ENCODE measurements at regions not wholly inside any gene's neighbourhood (a gene's known extent, or its start where the extent isn't known, plus 50 kb on each side); places are given as distances from the start of the nearest gene placed in this dataset.
A peak's percentile ranks its signal among the peaks of the same experiment; 100 is the strongest.

GRCh38 chr4:160129439-160129838, 1026.6 kb downstream of the RAPGEF2 start:
- ChIA-PET CTCF (no interaction called here), POLR2A (no interaction called here)
- DNase-seq (ENCODE audit: low read depth, low spot score) (no peak), ATAC-seq (peak; percentile 68; the same call in 1 of the 2 replicates)
- H3K27ac ChIP-seq (ENCODE audit: low read length), result no peak overlapping the region
- no TSS peak for BruUV-seq (replicated peaks)
- H3K9me3 ChIP-seq (ENCODE audit: control insufficient read depth, insufficient read depth, low read depth, low read length), result no peaks in the 10 kb centered on the region
- no peaks in the 10 kb centered on the region for H3K36me3 ChIP-seq (ENCODE audit: control insufficient read depth, insufficient read depth, low read length)
- TF ChIP-seq, protein P1, sequence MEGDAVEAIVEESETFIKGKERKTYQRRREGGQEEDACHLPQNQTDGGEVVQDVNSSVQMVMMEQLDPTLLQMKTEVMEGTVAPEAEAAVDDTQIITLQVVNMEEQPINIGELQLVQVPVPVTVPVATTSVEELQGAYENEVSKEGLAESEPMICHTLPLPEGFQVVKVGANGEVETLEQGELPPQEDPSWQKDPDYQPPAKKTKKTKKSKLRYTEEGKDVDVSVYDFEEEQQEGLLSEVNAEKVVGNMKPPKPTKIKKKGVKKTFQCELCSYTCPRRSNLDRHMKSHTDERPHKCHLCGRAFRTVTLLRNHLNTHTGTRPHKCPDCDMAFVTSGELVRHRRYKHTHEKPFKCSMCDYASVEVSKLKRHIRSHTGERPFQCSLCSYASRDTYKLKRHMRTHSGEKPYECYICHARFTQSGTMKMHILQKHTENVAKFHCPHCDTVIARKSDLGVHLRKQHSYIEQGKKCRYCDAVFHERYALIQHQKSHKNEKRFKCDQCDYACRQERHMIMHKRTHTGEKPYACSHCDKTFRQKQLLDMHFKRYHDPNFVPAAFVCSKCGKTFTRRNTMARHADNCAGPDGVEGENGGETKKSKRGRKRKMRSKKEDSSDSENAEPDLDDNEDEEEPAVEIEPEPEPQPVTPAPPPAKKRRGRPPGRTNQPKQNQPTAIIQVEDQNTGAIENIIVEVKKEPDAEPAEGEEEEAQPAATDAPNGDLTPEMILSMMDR (IDR thresholded peaks at IDR 0.05), result no peak
- TF ChIP-seq POLR2AphosphoS5 (IDR thresholded peaks at IDR 0.05; ENCODE audit: low read depth, low read length) (no peak), REST (IDR thresholded peaks at IDR 0.05; ENCODE audit: insufficient read depth in 1 of 2, low read depth in 2 of 2, low read length in 1 of 2) (no peak), TCF7L2 (IDR thresholded peaks at IDR 0.05; ENCODE audit: low read depth, low read length) (no peak), SIN3A (IDR thresholded peaks at IDR 0.05; ENCODE audit: borderline replicate concordance, insufficient read depth, low read depth, low read length) (no peak)
- in situ Hi-C loops (cut with HindIII; ENCODE audit: low pct_unique_long_range_greater_than_20kb, low sequenced_read_pairs), result no loop called here
- no peaks in the 10 kb centered on the region for H3K4me1 ChIP-seq (ENCODE audit: control insufficient read depth, insufficient read depth, low read length)
- H3K27me3 ChIP-seq (ENCODE audit: control insufficient read depth, insufficient read depth, low read length), result no peaks in the 10 kb centered on the region
- intact Hi-C loops (cut with micrococcal nuclease; ENCODE audit: unreplicated experiment), result no loop called here
- H3K4me3 ChIP-seq (ENCODE audit: low read depth in 2 of 2, low read length in 2 of 2), result no peak overlapping the region

GRCh38 chr4:160136021-160136420, 1033.1 kb downstream of the RAPGEF2 start:
- no peak for DNase-seq (ENCODE audit: low read depth, low spot score)

More at GRCh38 chr4:160136021-160136420, 1033.1 kb downstream of the RAPGEF2 start:
- H3K9me3 ChIP-seq (ENCODE audit: control insufficient read depth, insufficient read depth, low read depth, low read length), result no peaks in the 10 kb centered on the region
- ChIA-PET POLR2A (no interaction called here), CTCF (no interaction called here)
- in situ Hi-C loops (cut with HindIII; ENCODE audit: low pct_unique_long_range_greater_than_20kb, low sequenced_read_pairs), result no loop called here
- BruUV-seq (replicated peaks), result no TSS peak
- TF ChIP-seq POLR2AphosphoS5 (IDR thresholded peaks at IDR 0.05; ENCODE audit: low read depth, low read length), result no peak
- TF ChIP-seq REST (IDR thresholded peaks at IDR 0.05; ENCODE audit: insufficient read depth in 1 of 2, low read depth in 2 of 2, low read length in 1 of 2), result no peak
- TF ChIP-seq SIN3A (IDR thresholded peaks at IDR 0.05; ENCODE audit: borderline replicate concordance, insufficient read depth, low read depth, low read length), result no peak
- no peak for TF ChIP-seq TCF7L2 (IDR thresholded peaks at IDR 0.05; ENCODE audit: low read depth, low read length)
- TF ChIP-seq, protein P1 (IDR thresholded peaks at IDR 0.05), result no peak
- ATAC-seq, result no peak
- H3K36me3 ChIP-seq (ENCODE audit: control insufficient read depth, insufficient read depth, low read length), result no peaks in the 10 kb centered on the region
- H3K4me3 ChIP-seq (ENCODE audit: low read depth in 2 of 2, low read length in 2 of 2), result no peak overlapping the region
- H3K27me3 ChIP-seq (ENCODE audit: control insufficient read depth, insufficient read depth, low read length), result no peaks in the 10 kb centered on the region
- no peak overlapping the region for H3K27ac ChIP-seq (ENCODE audit: low read length)
- intact Hi-C loops (cut with micrococcal nuclease; ENCODE audit: unreplicated experiment), result no loop called here
- no peaks in the 10 kb centered on the region for H3K4me1 ChIP-seq (ENCODE audit: control insufficient read depth, insufficient read depth, low read length)

Data from Panc1 (cell line).